ENCODE measurements at regions not wholly inside any gene's neighbourhood (a gene's known extent, or its start where the extent isn't known, plus 50 kb on each side); places are given as distances from the start of the nearest gene placed in this dataset.

GRCh38 chr9:7860335-7860709 lies 60.7 kb upstream of the DMAC1 start:
- TF ChIP-seq CTCF (IDR thresholded peaks at IDR 0.05) (no peak), POLR2A (IDR thresholded peaks at IDR 0.05) (no peak)

All from adrenal gland (tissue), 5 donors.